ENCODE measurements at regions not wholly inside any gene's neighbourhood (a gene's known extent, or its start where the extent isn't known, plus 50 kb on each side); places are given as distances from the start of the nearest gene placed in this dataset.

DNA sequence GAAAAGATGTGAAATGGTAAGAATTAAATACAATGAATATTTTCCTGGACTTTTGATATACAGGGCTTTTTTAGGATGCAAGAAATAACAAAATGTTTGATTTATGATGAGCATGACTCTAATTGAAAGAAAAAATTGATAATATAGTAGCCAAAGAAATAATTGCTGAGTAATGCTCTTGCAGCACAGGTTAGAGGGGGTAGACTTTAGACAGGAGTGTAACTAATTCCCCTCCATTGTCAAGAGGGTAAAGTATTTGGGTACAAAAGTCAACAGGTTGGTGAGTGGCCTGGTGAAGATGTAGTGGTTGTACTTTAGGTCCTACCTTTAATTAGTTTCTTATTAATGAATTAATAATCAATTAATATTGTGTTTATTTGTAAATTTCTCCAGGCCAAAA lies 912.3 kb downstream of the KCNJ2 start:
- H3K36me3 ChIP-seq: no peaks in the 10 kb centered on the region
- no peaks in the 10 kb centered on the region for H3K9me3 ChIP-seq
- DNase-seq (ENCODE audit: extremely low spot score in 2 of 2): no peak
- H3K27me3 ChIP-seq: no peaks in the 10 kb centered on the region
- H3K4me1 ChIP-seq: no peaks in the 10 kb centered on the region
- TF ChIP-seq CTCF (IDR thresholded peaks at IDR 0.05) (no peak), POLR2A (IDR thresholded peaks at IDR 0.05) (no peak), POLR2AphosphoS5 (IDR thresholded peaks at IDR 0.05; ENCODE audit: insufficient read depth in 1 of 2, low read depth in 1 of 2) (no peak)
- no peak overlapping the region for H3K4me3 ChIP-seq
- intact Hi-C loops (cut with DNase I): no loop called here
- no peak overlapping the region for H3K27ac ChIP-seq

DNA sequence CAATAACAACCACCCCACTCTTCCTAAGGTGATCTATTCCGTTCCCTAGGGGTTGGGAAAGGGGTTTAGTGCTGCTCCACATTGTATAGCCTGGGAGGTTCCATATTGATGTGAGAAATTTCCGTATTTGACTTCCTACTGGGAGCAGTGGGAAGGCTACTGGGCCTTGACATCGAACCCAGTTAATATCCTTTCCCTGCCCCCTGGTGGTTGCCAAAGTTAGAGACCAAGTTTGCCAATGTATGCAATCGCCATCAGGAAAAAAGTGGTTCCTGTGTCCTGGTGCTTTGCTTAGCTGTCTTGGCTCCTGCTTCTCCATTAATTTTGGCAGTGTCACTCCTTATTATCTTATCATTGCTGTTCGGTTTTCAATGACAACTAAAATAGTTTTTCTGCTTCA lies 914.9 kb downstream of the KCNJ2 start:
- DNase-seq (ENCODE audit: extremely low spot score in 2 of 2): no peak
- H3K27me3 ChIP-seq: no peaks in the 10 kb centered on the region
- intact Hi-C loops (cut with DNase I): no loop called here
- no peaks in the 10 kb centered on the region for H3K36me3 ChIP-seq
- TF ChIP-seq CTCF (IDR thresholded peaks at IDR 0.05) (no peak), POLR2A (IDR thresholded peaks at IDR 0.05) (no peak), POLR2AphosphoS5 (IDR thresholded peaks at IDR 0.05; ENCODE audit: insufficient read depth in 1 of 2, low read depth in 1 of 2) (no peak)
- no peaks in the 10 kb centered on the region for H3K9me3 ChIP-seq
- H3K27ac ChIP-seq: no peak overlapping the region
- no peak overlapping the region for H3K4me3 ChIP-seq
- H3K4me1 ChIP-seq: no peaks in the 10 kb centered on the region

GRCh38 chr17:71084838-71085237 lies 915.5 kb downstream of the KCNJ2 start:
- Histone ChIP-seq H3K4me1 (no peaks in the 10 kb centered on the region), H3K27ac (no peak overlapping the region), H3K9me3 (no peaks in the 10 kb centered on the region), H3K27me3 (no peaks in the 10 kb centered on the region), H3K4me3 (no peak overlapping the region), H3K36me3 (no peaks in the 10 kb centered on the region)
- no peak for DNase-seq (ENCODE audit: extremely low spot score in 2 of 2)
- TF ChIP-seq POLR2AphosphoS5 (IDR thresholded peaks at IDR 0.05; ENCODE audit: insufficient read depth in 1 of 2, low read depth in 1 of 2): no peak
- TF ChIP-seq POLR2A (IDR thresholded peaks at IDR 0.05): no peak
- no peak for TF ChIP-seq CTCF (IDR thresholded peaks at IDR 0.05)
- intact Hi-C loops (cut with DNase I): no loop called here

DNA sequence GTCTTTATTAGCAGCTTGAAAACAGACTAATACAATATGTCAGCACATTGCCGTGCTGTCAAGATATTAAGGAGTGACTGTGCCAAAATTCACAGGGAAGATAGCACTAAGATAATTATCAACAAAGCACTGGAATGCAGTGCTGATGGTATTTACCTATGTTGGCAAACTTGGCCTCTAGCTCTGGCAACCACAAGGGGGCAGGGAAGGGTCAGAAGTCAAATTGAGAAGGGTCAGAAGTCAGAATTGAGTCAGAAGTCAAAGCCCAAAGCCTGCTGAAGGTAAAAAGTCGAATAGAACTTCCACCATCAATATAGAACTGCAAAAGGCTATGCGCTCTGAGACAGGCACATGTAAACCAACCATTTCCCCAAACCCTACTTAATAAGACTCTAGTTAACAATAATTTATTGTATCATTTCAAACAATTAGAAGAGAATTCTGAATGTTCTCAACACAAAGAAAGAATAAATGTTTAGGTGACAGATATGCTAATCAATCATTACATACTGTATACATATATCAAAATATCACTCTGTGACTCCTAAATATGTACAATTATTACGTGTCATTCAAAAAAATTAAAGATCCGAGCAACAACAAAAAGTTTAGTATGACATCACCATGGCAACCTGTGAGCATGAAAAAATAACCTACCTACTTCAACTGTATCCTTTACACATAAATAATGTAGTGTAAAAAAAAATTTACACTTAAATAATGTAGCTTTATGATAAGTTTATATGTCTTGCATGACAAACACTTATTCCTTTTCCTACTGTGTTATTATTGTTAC lies 916.1 kb downstream of the KCNJ2 start:
- no peaks in the 10 kb centered on the region for H3K27me3 ChIP-seq
- intact Hi-C loops (cut with DNase I): no loop called here
- DNase-seq (ENCODE audit: extremely low spot score in 2 of 2): no peak
- H3K36me3 ChIP-seq: no peaks in the 10 kb centered on the region
- no peaks in the 10 kb centered on the region for H3K4me1 ChIP-seq
- H3K4me3 ChIP-seq: no peak overlapping the region
- H3K9me3 ChIP-seq: no peaks in the 10 kb centered on the region
- H3K27ac ChIP-seq: no peak overlapping the region
- TF ChIP-seq POLR2A (IDR thresholded peaks at IDR 0.05) (no peak), CTCF (IDR thresholded peaks at IDR 0.05) (no peak), POLR2AphosphoS5 (IDR thresholded peaks at IDR 0.05; ENCODE audit: insufficient read depth in 1 of 2, low read depth in 1 of 2) (no peak)

- intact Hi-C loops (cut with DNase I): no loop called here
- H3K4me1 ChIP-seq: no peaks in the 10 kb centered on the region
- no peaks in the 10 kb centered on the region for H3K36me3 ChIP-seq
- DNase-seq (ENCODE audit: extremely low spot score in 2 of 2): no peak
- TF ChIP-seq CTCF (IDR thresholded peaks at IDR 0.05) (no peak), POLR2AphosphoS5 (IDR thresholded peaks at IDR 0.05; ENCODE audit: insufficient read depth in 1 of 2, low read depth in 1 of 2) (no peak)
- no peaks in the 10 kb centered on the region for H3K9me3 ChIP-seq
- no peak overlapping the region for H3K27ac ChIP-seq
- no peaks in the 10 kb centered on the region for H3K27me3 ChIP-seq
- no peak overlapping the region for H3K4me3 ChIP-seq
These were observed 920.1 kb downstream of the KCNJ2 start for GRCh38 chr17:71089431-71089830.

All from vagina (tissue), 2 donors.